ENCODE measurements at regions not wholly inside any gene's neighbourhood (a gene's known extent, or its start where the extent isn't known, plus 50 kb on each side); places are given as distances from the start of the nearest gene placed in this dataset.

- TF ChIP-seq POLR2AphosphoS5 (IDR thresholded peaks at IDR 0.05) (no peak), CTCF (IDR thresholded peaks at IDR 0.05) (no peak), EP300 (IDR thresholded peaks at IDR 0.05) (no peak)
These were observed 82.1 kb downstream of the DHCR7 start for GRCh38 chr11:71366076-71366475.

Measured in upper lobe of left lung (tissue), 4 donors.